OCI-LY1 (cell line): ENCODE measurements at regions not wholly inside any gene's neighbourhood (a gene's known extent, or its start where the extent isn't known, plus 50 kb on each side); places are given as distances from the start of the nearest gene placed in this dataset.

Source experiments
- H2AFZ ChIP-seq: fragments of 200-600 bp; sonication (generic), shearing (Covaris generic); 2 replicates; pipeline ENCODE4 v1.6.0; 2014; ENCODE audit warnings: antibody characterized with exemption, mild to moderate bottlenecking, low read length
- H3F3A ChIP-seq: fragments of 200-600 bp; sonication (generic), shearing (Covaris generic); 2 replicates; pipeline ENCODE4 v1.6.0; 2014; ENCODE audit warnings: mild to moderate bottlenecking, antibody characterized with exemption, low read length, moderate library complexity; ENCODE audit not compliant: insufficient read depth
- H3K27ac ChIP-seq: fragments of 200-600 bp; sonication (generic); 2 replicates; pipeline ENCODE4 v1.5.1; 2014; ENCODE audit warnings: low read length, mixed run types, mild to moderate bottlenecking, low read depth; ENCODE audit not compliant: poor library complexity, severe bottlenecking
- H3K27me3 ChIP-seq: fragments of 200-600 bp; sonication (generic); 2 replicates; pipeline ENCODE4 v1.6.0; 2014; ENCODE audit warnings: antibody characterized with exemption, mild to moderate bottlenecking, low read length, moderate library complexity; ENCODE audit not compliant: insufficient read depth
- H3K36me3 ChIP-seq: fragments of 200-600 bp; sonication (generic); 2 replicates; pipeline ENCODE4 v1.6.1; 2014; ENCODE audit warnings: mild to moderate bottlenecking, antibody characterized with exemption, low read length, moderate library complexity, mixed read lengths; ENCODE audit not compliant: insufficient read depth
- H3K4me1 ChIP-seq: fragments of 200-600 bp; sonication (generic); 2 replicates; pipeline ENCODE4 v1.5.1; 2014; ENCODE audit warnings: mild to moderate bottlenecking, low read length, moderate library complexity; ENCODE audit not compliant: insufficient read depth, severe bottlenecking
- H3K4me2 ChIP-seq: fragments of 200-600 bp; sonication (generic), shearing (Covaris generic); 2 replicates; pipeline ENCODE4 v1.6.1; 2014; ENCODE audit warnings: low read length
- H3K4me3 ChIP-seq: fragments of 200-600 bp; sonication (generic); 2 replicates; pipeline ENCODE4 v1.5.1; 2014; ENCODE audit warnings: low read length, low read depth, mild to moderate bottlenecking, mixed read lengths; ENCODE audit not compliant: poor library complexity, severe bottlenecking
- H3K79me2 ChIP-seq: fragments of 200-600 bp; shearing (Covaris generic); 2 replicates; pipeline ENCODE4 v1.6.1; 2016; ENCODE audit warnings: mixed run types, low read length, mixed read lengths; ENCODE audit not compliant: insufficient read depth
- H3K9ac ChIP-seq: fragments of 200-600 bp; sonication (generic), shearing (Covaris generic); 2 replicates; pipeline ENCODE4 v1.6.1; 2014; ENCODE audit warnings: mild to moderate bottlenecking, low read length, mixed read lengths
- H3K9me2 ChIP-seq: fragments of 200-600 bp; sonication (generic), shearing (Covaris generic); 2 replicates; pipeline ENCODE4 v1.6.1; 2014; ENCODE audit warnings: low read depth, mild to moderate bottlenecking, low read length, mixed read lengths
- H3K9me3 ChIP-seq: fragments of 200-600 bp; shearing (Covaris generic); 2 replicates; pipeline ENCODE4 v1.6.1; 2014; ENCODE audit warnings: low read length, mixed read lengths
- H4K20me1 ChIP-seq: fragments of 200-600 bp; sonication (generic), shearing (Covaris generic); 2 replicates; pipeline ENCODE4 v1.6.0; 2016; ENCODE audit warnings: mild to moderate bottlenecking, low read length; ENCODE audit not compliant: insufficient read depth
- EZH2 ChIP-seq: fragments of 200-600 bp; sonication (generic), shearing (Covaris generic); IDR thresholded peaks from 2 replicates; pipeline ENCODE4 v1.8.0; 2017; ENCODE audit warnings: borderline replicate concordance, mixed run types, mild to moderate bottlenecking, antibody characterized with exemption, low read length, moderate library complexity, mixed read lengths
- TF ChIP-seq, protein P1 (sequence below): fragments of 200-600 bp; sonication (generic), shearing (Covaris generic); IDR thresholded peaks from 2 replicates; pipeline ENCODE4 v1.5.1; 2017; ENCODE audit warnings: mild to moderate bottlenecking, antibody characterized with exemption, low read length, moderate library complexity, mixed read lengths

- TF ChIP-seq, protein P1, sequence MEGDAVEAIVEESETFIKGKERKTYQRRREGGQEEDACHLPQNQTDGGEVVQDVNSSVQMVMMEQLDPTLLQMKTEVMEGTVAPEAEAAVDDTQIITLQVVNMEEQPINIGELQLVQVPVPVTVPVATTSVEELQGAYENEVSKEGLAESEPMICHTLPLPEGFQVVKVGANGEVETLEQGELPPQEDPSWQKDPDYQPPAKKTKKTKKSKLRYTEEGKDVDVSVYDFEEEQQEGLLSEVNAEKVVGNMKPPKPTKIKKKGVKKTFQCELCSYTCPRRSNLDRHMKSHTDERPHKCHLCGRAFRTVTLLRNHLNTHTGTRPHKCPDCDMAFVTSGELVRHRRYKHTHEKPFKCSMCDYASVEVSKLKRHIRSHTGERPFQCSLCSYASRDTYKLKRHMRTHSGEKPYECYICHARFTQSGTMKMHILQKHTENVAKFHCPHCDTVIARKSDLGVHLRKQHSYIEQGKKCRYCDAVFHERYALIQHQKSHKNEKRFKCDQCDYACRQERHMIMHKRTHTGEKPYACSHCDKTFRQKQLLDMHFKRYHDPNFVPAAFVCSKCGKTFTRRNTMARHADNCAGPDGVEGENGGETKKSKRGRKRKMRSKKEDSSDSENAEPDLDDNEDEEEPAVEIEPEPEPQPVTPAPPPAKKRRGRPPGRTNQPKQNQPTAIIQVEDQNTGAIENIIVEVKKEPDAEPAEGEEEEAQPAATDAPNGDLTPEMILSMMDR: no peak
- TF ChIP-seq EZH2: no peak
- H3K79me2 ChIP-seq: no peaks in the 10 kb centered on the region
- no peaks in the 10 kb centered on the region for H3K36me3 ChIP-seq
- H3K27ac ChIP-seq: no peak overlapping the region
- no peaks in the 10 kb centered on the region for H3K4me1 ChIP-seq
- H2AFZ ChIP-seq: no peak overlapping the region
- H3K4me3 ChIP-seq: no peak overlapping the region
- no peaks in the 10 kb centered on the region for H3F3A ChIP-seq
- no peaks in the 10 kb centered on the region for H3K9me2 ChIP-seq
- H3K27me3 ChIP-seq: no peaks in the 10 kb centered on the region
- no peaks in the 10 kb centered on the region for H3K9me3 ChIP-seq
- H3K4me2 ChIP-seq: no peak overlapping the region
- H3K9ac ChIP-seq: no peak overlapping the region
- H4K20me1 ChIP-seq: no peaks in the 10 kb centered on the region
Measured at GRCh38 chr16:54779549-54779948, 151.1 kb upstream of the IRX5 start.

- Histone ChIP-seq H3K4me1 (no peaks in the 10 kb centered on the region), H3F3A (no peaks in the 10 kb centered on the region), H3K36me3 (no peaks in the 10 kb centered on the region), H3K4me3 (no peak overlapping the region), H3K27me3 (no peaks in the 10 kb centered on the region), H3K9ac (no peak overlapping the region), H4K20me1 (no peaks in the 10 kb centered on the region), H2AFZ (no peak overlapping the region), H3K4me2 (no peak overlapping the region), H3K9me2 (no peaks in the 10 kb centered on the region), H3K79me2 (no peaks in the 10 kb centered on the region), H3K27ac (no peak overlapping the region), H3K9me3 (no peaks in the 10 kb centered on the region)
- no peak for TF ChIP-seq EZH2
- TF ChIP-seq, protein P1: no peak
Measured at GRCh38 chr16:54774768-54775167, 155.9 kb upstream of the IRX5 start.

DNA sequence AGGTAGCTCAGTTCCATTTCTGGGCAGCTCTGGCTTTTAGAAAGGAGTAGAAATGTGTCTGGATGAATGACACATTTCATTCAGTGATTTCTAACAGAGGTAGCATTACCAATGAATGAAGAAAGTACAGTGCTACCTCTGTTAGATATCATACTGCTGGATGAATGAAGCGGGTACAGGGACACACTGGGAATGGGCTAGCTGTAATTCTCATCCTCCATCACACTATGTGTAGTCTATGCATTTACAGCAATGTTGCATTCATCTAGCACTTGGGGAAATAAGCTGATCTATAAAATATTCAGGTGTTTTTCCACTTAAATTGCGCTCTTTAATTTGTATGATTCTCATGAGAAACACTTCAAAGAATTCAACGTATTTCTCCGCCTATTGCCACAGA, 158.3 kb upstream of the IRX5 start:
- H3K9me2 ChIP-seq: no peaks in the 10 kb centered on the region
- H3K4me3 ChIP-seq: no peak overlapping the region
- H3K27ac ChIP-seq: no peak overlapping the region
- no peaks in the 10 kb centered on the region for H4K20me1 ChIP-seq
- no peaks in the 10 kb centered on the region for H3K36me3 ChIP-seq
- no peaks in the 10 kb centered on the region for H3K9me3 ChIP-seq
- H3K27me3 ChIP-seq: no peaks in the 10 kb centered on the region
- no peaks in the 10 kb centered on the region for H3F3A ChIP-seq
- H3K79me2 ChIP-seq: no peaks in the 10 kb centered on the region
- H3K4me2 ChIP-seq: no peak overlapping the region
- no peak overlapping the region for H3K9ac ChIP-seq
- TF ChIP-seq, protein P1: no peak
- no peak for TF ChIP-seq EZH2
- H2AFZ ChIP-seq: no peak overlapping the region
- no peaks in the 10 kb centered on the region for H3K4me1 ChIP-seq
